ENCODE measurements at regions not wholly inside any gene's neighbourhood (a gene's known extent, or its start where the extent isn't known, plus 50 kb on each side); places are given as distances from the start of the nearest gene placed in this dataset.

DNA sequence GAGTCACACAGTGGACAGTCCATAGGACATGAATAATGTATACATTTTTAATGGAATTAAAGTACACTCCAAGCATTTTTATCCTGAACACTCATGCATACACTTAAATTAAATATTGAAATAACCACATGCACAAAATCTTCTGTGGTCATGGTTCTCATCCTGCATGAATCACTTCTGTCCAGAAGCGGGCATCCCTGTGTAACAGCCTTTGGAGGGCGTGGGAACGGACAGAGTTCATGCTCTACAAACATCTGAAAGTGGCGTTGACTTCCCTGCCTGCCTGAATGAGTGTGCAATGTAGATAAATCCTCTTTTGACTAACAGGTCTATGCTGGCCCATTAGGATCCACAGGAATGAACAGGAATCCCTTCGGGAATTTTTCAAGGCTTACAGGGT, 780.2 kb downstream of the BRD1 start:
- peak; percentile 5 for DNase-seq

GRCh38 chr22:49046546-49047361, 780.9 kb downstream of the BRD1 start:
- DNase-seq: peak; percentile 65

- DNase-seq: no peak
These were observed 781.6 kb downstream of the BRD1 start for GRCh38 chr22:49046000-49046545.

DNA sequence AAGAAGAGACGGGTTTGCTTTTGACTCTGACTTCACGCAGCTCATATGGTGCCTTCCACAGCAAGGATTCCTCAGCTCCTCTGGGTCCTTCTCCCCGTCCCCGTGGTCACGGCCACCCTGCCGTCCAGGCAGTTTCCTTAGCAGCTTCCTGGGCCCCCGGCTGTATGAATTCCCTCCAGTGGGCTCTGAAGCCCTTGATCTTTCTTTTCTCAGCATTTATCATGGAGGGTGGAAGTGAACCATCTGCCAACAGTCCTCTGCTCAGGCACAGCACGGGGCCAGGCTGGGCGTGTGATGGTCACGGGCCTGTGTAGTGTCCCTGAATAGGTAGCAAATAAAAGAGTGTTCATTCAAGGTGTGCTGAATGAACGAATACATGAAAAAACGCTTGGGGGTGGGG, 782.4 kb downstream of the BRD1 start:
- no peak for DNase-seq

DNA sequence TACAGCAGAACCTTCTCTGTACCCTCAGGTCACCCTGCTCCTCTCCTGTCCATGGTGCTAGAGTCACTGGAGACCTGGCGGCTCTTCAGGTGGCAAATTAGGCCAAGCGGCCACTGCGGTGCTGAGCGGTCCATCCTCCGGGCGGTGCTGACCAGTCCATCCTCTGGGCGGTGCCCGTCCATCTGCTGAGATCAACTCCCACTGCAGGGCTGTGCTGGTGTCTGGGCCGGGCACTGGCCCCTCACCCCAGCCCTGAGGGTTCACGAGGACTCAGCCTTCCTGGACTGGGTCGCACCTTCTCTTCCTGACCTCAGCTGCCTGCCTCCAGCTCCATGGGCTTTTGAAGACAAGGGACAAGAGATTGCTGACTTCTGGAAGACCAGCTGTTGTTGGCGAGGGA, 782.9 kb downstream of the BRD1 start:
- no peak for DNase-seq

GRCh38 chr22:49044091-49044490, 783.6 kb downstream of the BRD1 start:
- DNase-seq: no peak

DNA sequence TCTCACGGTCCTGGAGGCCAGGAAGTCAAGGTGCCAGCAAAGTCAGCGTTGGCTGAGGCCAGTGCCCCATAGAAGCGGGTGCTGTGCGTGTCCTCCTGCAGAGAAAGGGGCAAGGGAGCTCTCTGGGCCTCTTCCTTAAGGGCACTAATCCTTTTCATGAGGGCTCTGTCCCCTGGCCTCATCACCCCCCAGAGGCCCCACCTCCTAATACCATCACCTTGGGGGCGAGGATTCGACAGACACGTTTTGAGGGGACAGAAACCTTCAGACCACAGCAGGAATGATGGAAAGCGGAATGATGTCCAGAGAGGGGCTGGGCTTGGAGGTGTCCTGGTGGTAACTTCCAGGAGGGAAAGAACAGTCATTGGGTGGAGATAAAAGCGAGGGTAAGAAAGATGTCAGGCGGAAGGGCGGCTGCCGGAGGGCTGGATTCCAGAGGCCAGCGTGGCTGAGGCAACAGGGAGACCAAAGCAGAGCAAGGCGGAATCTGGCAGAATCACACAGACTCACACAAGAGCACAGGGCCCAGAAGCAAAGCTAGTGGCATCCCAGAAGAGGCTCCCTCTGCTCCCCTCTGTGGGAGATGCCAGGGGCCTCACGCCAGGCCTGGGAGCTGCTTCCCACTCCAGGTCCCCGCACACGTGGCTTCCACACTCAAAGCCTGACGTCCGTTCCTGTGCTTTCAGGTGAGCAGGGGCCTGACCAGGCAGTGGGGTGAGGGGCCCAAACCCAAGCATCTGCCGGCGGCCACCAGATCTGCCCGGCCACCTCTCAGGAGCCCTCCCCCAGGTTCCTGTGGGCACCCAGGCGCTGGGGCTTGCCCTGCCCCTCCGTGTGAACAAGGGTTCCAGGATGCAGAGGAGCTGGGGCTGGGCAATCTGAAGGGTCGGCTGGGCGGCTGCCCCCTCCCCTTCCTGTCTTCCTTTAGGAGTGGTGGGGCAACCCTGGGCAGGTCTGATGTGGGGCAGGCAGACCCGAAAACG, 784.5 kb downstream of the BRD1 start:
- no peak for DNase-seq

GRCh38 chr22:49042066-49042465, 785.6 kb downstream of the BRD1 start:
- no peak for DNase-seq

DNA sequence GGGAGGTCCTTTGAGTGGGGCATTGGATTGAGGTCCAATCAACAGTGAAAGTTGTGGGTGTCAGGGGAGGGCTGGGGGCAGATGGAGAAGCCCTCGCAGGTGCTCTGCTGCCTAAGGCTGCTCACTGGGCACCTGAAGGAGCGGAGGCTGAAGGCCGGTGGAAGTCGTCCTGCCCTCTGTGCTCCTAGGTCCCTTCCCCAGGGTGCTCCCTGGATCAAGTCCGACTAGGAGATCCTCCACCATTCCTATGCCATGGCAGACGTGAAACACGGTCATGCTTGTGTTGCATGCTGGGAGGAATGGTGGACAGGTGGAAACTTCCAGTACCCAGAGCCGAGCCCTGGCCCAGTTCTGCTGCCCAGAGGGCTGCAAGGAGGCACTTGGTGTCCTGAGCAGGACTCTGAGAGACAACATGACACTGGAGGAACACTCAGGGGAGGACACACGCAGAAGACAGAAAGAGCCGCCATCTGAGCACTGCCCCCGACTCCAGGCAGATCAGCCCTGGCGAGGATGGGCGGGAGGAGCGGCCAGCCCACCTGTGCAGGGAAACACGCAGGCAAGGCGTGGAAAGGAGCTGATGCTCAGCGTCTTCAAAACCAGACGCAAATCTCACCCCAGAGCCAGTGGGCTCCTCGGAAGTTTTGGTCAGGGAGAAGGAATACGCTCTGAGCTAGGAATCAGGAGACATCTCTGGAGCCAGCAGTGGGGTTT, 786.8 kb downstream of the BRD1 start:
- no peak for DNase-seq

- DNase-seq: no peak
These were observed 787.6 kb downstream of the BRD1 start for GRCh38 chr22:49040111-49040510.

GRCh38 chr22:49039625-49040024, 788.0 kb downstream of the BRD1 start:
- no peak for DNase-seq

GRCh38 chr22:49037701-49038245, 789.9 kb downstream of the BRD1 start:
- DNase-seq: no peak

GRCh38 chr22:49036513-49036912, 791.2 kb downstream of the BRD1 start:
- peak; percentile 94 for DNase-seq

DNA sequence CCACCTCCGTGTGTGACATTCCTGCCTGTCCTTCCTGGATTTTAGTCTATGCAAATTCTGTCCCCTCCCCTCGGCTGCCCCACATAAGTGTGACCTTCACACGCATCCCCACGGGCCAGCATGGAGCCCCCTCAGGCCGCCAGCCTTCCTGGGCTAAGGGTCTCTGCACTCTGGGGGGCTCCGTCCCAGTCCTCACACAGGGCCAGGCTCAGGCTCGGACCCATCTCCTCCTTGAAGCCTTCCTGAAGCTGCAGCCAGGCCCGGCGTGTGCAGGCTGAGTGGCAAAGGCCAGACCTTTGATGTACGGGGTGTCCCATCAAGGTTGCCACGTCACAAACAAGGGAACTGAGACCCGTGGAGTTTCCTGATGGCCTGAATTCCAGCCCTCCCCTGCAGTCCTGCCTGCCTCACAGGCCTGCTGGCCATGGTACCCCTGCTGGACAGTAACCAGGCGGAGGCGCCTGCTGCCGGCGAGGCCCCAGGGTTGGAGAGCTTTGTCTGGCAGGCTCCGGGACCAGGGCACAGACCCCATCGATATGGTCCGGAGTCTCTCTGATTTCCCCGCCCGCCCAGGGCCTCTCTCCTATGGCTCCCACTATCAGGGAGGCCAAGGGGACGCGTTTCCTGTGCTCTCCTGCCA, 791.7 kb downstream of the BRD1 start:
- no peak for DNase-seq

- no peak for DNase-seq
These were observed 792.5 kb downstream of the BRD1 start for GRCh38 chr22:49034836-49035817.

DNA sequence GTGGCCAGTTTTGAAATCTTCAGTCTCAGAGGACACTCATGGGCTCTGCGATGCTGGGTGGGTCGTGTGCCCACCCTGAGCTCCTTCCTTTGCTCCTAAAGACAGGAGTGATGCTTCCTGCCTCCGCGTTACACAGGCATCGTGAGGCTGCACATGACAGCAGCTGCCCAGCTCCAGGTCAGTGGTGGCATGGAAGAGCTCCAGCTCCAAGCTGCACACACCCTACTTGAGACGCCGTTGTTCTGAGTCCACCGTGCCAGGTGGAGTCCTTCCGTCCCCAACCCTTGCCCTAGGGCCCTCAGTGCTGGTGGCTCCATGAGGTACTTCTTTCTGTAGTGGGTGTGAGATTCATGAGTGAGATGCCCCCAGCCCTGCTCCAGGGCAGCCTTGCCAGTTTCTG, 794.1 kb downstream of the BRD1 start:
- DNase-seq: no peak

- DNase-seq: no peak
These were observed 794.9 kb downstream of the BRD1 start for GRCh38 chr22:49032821-49033220.

DNA sequence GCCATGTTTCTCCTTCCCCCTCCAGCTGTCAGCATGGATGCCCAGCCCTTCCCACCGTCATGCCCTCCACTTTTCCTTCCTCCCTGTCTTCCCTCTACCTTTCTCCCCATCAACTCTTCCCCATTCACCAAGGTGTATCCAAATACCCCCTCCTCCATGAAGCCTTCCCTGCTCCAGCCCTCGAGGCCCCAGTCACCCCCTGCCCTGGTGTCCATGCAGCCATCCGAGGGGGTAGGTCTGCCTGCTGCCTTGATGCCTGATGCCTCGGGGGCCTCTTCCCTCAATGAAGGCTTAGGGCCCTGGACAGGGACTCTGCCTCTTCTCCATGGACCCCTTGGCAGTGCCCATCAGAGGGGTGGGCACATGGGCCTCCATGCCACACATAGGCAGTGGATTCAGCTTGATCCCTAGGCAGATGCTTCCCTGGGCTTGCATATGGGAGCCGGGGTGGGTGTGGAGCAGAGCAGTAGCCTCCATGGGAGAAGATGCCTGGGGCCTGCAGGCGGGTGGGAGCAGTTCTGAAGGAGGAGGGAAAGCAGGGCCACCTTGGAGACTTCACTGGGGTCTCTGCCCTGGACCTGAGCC, 795.8 kb downstream of the BRD1 start:
- DNase-seq: no peak

DNA sequence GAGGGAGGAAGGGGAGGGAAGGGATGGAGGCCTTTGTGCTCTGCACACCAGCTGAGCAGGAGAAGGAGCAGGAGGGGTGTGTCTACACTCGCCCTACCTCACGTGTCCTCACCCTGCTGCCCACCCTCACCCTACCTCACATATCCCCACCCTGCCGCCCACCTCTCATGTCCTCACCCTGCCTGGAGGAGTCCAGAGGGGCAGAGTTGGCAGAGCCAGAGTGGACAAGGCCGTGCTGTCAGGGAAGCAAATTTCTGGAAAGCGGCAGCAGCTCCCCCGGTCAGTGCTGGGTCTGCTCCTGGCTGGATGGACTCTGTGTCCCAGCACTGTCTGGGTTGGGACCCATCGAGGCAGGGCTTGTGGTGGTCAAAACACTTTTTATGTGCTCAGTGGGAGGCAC, 799.6 kb downstream of the BRD1 start:
- DNase-seq: no peak

- no peak for DNase-seq
These were observed 800.4 kb downstream of the BRD1 start for GRCh38 chr22:49027368-49027670.
